K562 (cell line): ENCODE measurements at regions not wholly inside any gene's neighbourhood (a gene's known extent, or its start where the extent isn't known, plus 50 kb on each side); places are given as distances from the start of the nearest gene placed in this dataset.

Source experiments
- ATAC-seq: fragments of 200-7000 bp; cut with Tn5 transposase; 3 replicates; pipeline ENCODE4 v1.9.1; 2020; ENCODE audit warnings: moderate library complexity
- BruUV-seq: library from RNA; stranded (reverse); fragments of 400-500 nt; replicated peaks from 2 replicates; lab custom pipeline; 2021; lab: Mats Ljungman, UMichigan
- CTCF ChIA-PET: fragments of 300-600 bp; formaldehyde crosslinking; extraction: SDS; loops from one replicate; lab custom pipeline; 2021; ENCODE audit warnings: low intra/inter-chr PET ratio; lab: Yijun Ruan, JAX
- POLR2A ChIA-PET: fragments of 300-600, 350-650 bp; sonication (Branson Sonifier 250); formaldehyde crosslinking; extraction: SDS; loops from one replicate; lab custom pipeline; 2021; ENCODE audit warnings: antibody characterized with exemption, inconsistent platforms; lab: Yijun Ruan, JAX
- DNase-seq, 4 experiments: peaks; one replicate each; pipeline versions ENCODE4 v3.0.0 to v3.0.0-alpha.2; 2011 to 2018; ENCODE audit warnings: low spot score in 3 of 4, mixed read lengths in 3 of 4; ENCODE audit errors: extremely low read depth in 1 of 4
- FAIRE-seq: peaks from 2 replicates; lab custom pipeline; 2011; peaks lifted over from hg19 to GRCh38; lab: Jason Lieb, UNC
- H2AFZ ChIP-seq: 2 replicates; pipeline ENCODE4 v1.6.0; 2011; ENCODE audit warnings: low read depth, low read length, control low read depth, inconsistent platforms
- H3K27ac ChIP-seq: fragments of 200-600 bp; 3 replicates; pipeline ENCODE4 v1.8.0; 2011; ENCODE audit warnings: low read depth, mild to moderate bottlenecking, control low read depth, inconsistent platforms, low read length, moderate library complexity, mixed read lengths; ENCODE audit errors: extremely low read depth
- H3K27me3 ChIP-seq, 2 experiments: fragments of 300-600 bp in 1 of 2; 2 replicates in 1 of 2; 3 replicates in 1 of 2; pipeline versions ENCODE4 v1.6.0 to v1.8.0; 2011; ENCODE audit warnings: inconsistent platforms in 2 of 2, low read length in 2 of 2, mild to moderate bottlenecking in 1 of 2, mixed read lengths in 1 of 2, moderate library complexity in 1 of 2; ENCODE audit not compliant: control insufficient read depth in 2 of 2, insufficient read depth in 2 of 2
- H3K36me3 ChIP-seq: fragments of 300-600 bp; 3 replicates; pipeline ENCODE4 v1.8.0; 2011; ENCODE audit warnings: mild to moderate bottlenecking, low read length, inconsistent platforms; ENCODE audit not compliant: control insufficient read depth, insufficient read depth
- H3K4me1 ChIP-seq, 2 experiments: fragments of 200-600 bp in 1 of 2; replicated peaks in 1 of 2; 2 replicates in 1 of 2; 3 replicates in 1 of 2; pipeline versions ENCODE4 v1.5.1 to v1.8.0; 2011; ENCODE audit warnings: inconsistent platforms in 2 of 2, low read length in 2 of 2, mild to moderate bottlenecking in 1 of 2, mixed read lengths in 1 of 2, moderate library complexity in 1 of 2; ENCODE audit not compliant: control insufficient read depth in 2 of 2, insufficient read depth in 2 of 2
- H3K4me2 ChIP-seq: 2 replicates; pipeline ENCODE4 v1.6.1; 2011; ENCODE audit warnings: low read length, control low read depth, inconsistent platforms, mixed read lengths; ENCODE audit not compliant: insufficient read depth
- H3K4me3 ChIP-seq: fragments of 200-600 bp; sonication (generic), shearing (Covaris generic); 2 replicates; pipeline ENCODE4 v1.5.1; 2016; ENCODE audit warnings: control low read depth, inconsistent platforms
- H3K79me2 ChIP-seq: fragments of 200-600 bp; 3 replicates; pipeline ENCODE4 v1.8.0; 2011; ENCODE audit warnings: low read length, inconsistent platforms; ENCODE audit not compliant: control insufficient read depth, insufficient read depth
- H3K9ac ChIP-seq, 2 experiments: 2 replicates each; pipeline versions ENCODE4 v1.6.0 to v1.6.1; 2011; ENCODE audit warnings: low read depth in 2 of 2, low read length in 2 of 2, control low read depth in 1 of 2, inconsistent platforms in 1 of 2, mild to moderate bottlenecking in 1 of 2, mixed read lengths in 1 of 2; ENCODE audit not compliant: insufficient read depth in 1 of 2
- H3K9me1 ChIP-seq: one replicate; pipeline ENCODE4 v1.6.0; 2011; ENCODE audit warnings: inconsistent platforms, mild to moderate bottlenecking, low read length, moderate library complexity; ENCODE audit not compliant: control insufficient read depth, insufficient read depth
- H3K9me3 ChIP-seq: replicated peaks from 2 replicates; pipeline ENCODE4 v1.5.1; 2011; ENCODE audit warnings: low read depth, low read length, inconsistent platforms; ENCODE audit not compliant: control insufficient read depth, insufficient read depth
- H4K20me1 ChIP-seq: replicated peaks from 2 replicates; pipeline ENCODE4 v1.6.1; 2011; ENCODE audit warnings: low read length, inconsistent platforms, mixed read lengths; ENCODE audit not compliant: control insufficient read depth, insufficient read depth
- CCNT2 ChIP-seq: IDR thresholded peaks from 2 replicates; pipeline ENCODE4 v1.6.1; 2011; ENCODE audit warnings: borderline replicate concordance, low read depth, mild to moderate bottlenecking, moderate library complexity, mixed read lengths, low read length; ENCODE audit not compliant: insufficient read length; ENCODE audit errors: extremely low read depth
- DDX20 ChIP-seq: fragments of 450-650 bp; IDR thresholded peaks from 2 replicates; pipeline ENCODE4 v1.6.1; 2016; ENCODE audit warnings: missing genetic modification characterization, low read depth, mild to moderate bottlenecking, missing compliant biosample characterization, moderate library complexity
- FOS ChIP-seq: IDR thresholded peaks from 3 replicates; pipeline ENCODE4 v1.6.1; 2011; ENCODE audit not compliant: insufficient read length; ENCODE audit errors: extremely low read depth
- FOXK2 ChIP-seq, 2 experiments: fragments of 450-650 bp; IDR thresholded peaks in 1 of 2; conservative IDR thresholded peaks in 1 of 2; 2 replicates each; pipeline ENCODE4 v1.6.1; 2016; ENCODE audit warnings: low read depth in 2 of 2, mild to moderate bottlenecking in 1 of 2
- MCM3 ChIP-seq: fragments of 450-650 bp; IDR thresholded peaks from 2 replicates; pipeline ENCODE4 v1.6.1; 2016
- PHF21A ChIP-seq: fragments of 450-650 bp; IDR thresholded peaks from 2 replicates; pipeline ENCODE4 v1.6.1; 2017; ENCODE audit warnings: low read depth, borderline replicate concordance
- RBM14 ChIP-seq: fragments of 200-400 bp; formaldehyde crosslinking; IDR thresholded peaks from 2 replicates; pipeline ENCODE4 v1.6.1; 2018; ENCODE audit warnings: low read depth, mild to moderate bottlenecking, low read length, moderate library complexity, borderline replicate concordance; ENCODE audit not compliant: insufficient read depth
- SMC3 ChIP-seq: conservative IDR thresholded peaks from 2 replicates; pipeline ENCODE4 v1.6.1; 2011; ENCODE audit warnings: low read depth, low read length, improper control_type of control experiment; ENCODE audit not compliant: insufficient read depth
- SP1 ChIP-seq: sonication (generic); formaldehyde crosslinking; IDR thresholded peaks from 2 replicates; pipeline ENCODE4 v1.8.1; 2022; ENCODE audit warnings: mild to moderate bottlenecking, missing genetic modification reagents
- ZBTB26 ChIP-seq: fragments of 450-650 bp; formaldehyde crosslinking; IDR thresholded peaks from 2 replicates; pipeline ENCODE4 v1.4.0; 2022; ENCODE audit warnings: missing genetic modification characterization
- ZFX ChIP-seq: sonication (generic); formaldehyde crosslinking; IDR thresholded peaks from 2 replicates; pipeline ENCODE4 v1.8.0; 2022; ENCODE audit warnings: mild to moderate bottlenecking, missing genetic modification reagents, moderate library complexity
- ZNF311 ChIP-seq: fragments of 250-450 bp; sonication (Bioruptor Pico); IDR thresholded peaks from 2 replicates; pipeline ENCODE4 v1.4.0; 2020; ENCODE audit warnings: mild to moderate bottlenecking, moderate library complexity
- WGBS: fragments of 100-300 bp; shearing (Covaris generic); methylation state at CpG from one replicate; pipeline ENCODE4 v1.1.6; 2016; ENCODE audit warnings: low coverage, mixed read lengths; ENCODE audit not compliant: insufficient coverage; ENCODE audit errors: missing lambda C conversion rate; 5-methylcytosine and 5-hydroxymethylcytosine counted together
- in situ Hi-C: fragments of 300-500 bp; cut with MboI; formaldehyde crosslinking; loops from 4 replicates; pipeline ENCODE4 v1.15.0; 2018; ENCODE audit warnings: inconsistent platforms, mixed read lengths
- intact Hi-C: fragments of 100-400 bp; cut with micrococcal nuclease; formaldehyde crosslinking; loops from 2 replicates; pipeline ENCODE4 v1.14.2; 2022
- TF ChIP-seq, protein P1 (sequence below): fragments of 450-650 bp; IDR thresholded peaks from 2 replicates; pipeline ENCODE4 v1.6.1; 2016; ENCODE audit warnings: missing biosample characterization, missing genetic modification characterization
- TF ChIP-seq, protein P2 (sequence below): sonication (generic); formaldehyde crosslinking; IDR thresholded peaks from 2 replicates; pipeline ENCODE4 v1.8.0; 2023; ENCODE audit warnings: missing genetic modification reagents, mild to moderate bottlenecking, borderline replicate concordance

GRCh38 chr16:17776888-17777287 lies 306.1 kb upstream of the XYLT1 start:
- intact Hi-C loops: no loop called here
- TF ChIP-seq FOXK2 (conservative IDR thresholded peaks at IDR 0.05 in 1 of 2, IDR thresholded peaks at IDR 0.05 in 1 of 2; ENCODE audit: low read depth in 2 of 2): no peak
- TF ChIP-seq MCM3: no peak
- TF ChIP-seq ZNF311 (CRISPR knock-in tag): no peak
- TF ChIP-seq, protein P1, sequence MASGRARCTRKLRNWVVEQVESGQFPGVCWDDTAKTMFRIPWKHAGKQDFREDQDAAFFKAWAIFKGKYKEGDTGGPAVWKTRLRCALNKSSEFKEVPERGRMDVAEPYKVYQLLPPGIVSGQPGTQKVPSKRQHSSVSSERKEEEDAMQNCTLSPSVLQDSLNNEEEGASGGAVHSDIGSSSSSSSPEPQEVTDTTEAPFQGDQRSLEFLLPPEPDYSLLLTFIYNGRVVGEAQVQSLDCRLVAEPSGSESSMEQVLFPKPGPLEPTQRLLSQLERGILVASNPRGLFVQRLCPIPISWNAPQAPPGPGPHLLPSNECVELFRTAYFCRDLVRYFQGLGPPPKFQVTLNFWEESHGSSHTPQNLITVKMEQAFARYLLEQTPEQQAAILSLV (tag): no peak
- TF ChIP-seq CCNT2: no peak
- no peak for TF ChIP-seq FOS
- TF ChIP-seq ZFX (CRISPR knock-in tag): no peak
- TF ChIP-seq, protein P2, sequence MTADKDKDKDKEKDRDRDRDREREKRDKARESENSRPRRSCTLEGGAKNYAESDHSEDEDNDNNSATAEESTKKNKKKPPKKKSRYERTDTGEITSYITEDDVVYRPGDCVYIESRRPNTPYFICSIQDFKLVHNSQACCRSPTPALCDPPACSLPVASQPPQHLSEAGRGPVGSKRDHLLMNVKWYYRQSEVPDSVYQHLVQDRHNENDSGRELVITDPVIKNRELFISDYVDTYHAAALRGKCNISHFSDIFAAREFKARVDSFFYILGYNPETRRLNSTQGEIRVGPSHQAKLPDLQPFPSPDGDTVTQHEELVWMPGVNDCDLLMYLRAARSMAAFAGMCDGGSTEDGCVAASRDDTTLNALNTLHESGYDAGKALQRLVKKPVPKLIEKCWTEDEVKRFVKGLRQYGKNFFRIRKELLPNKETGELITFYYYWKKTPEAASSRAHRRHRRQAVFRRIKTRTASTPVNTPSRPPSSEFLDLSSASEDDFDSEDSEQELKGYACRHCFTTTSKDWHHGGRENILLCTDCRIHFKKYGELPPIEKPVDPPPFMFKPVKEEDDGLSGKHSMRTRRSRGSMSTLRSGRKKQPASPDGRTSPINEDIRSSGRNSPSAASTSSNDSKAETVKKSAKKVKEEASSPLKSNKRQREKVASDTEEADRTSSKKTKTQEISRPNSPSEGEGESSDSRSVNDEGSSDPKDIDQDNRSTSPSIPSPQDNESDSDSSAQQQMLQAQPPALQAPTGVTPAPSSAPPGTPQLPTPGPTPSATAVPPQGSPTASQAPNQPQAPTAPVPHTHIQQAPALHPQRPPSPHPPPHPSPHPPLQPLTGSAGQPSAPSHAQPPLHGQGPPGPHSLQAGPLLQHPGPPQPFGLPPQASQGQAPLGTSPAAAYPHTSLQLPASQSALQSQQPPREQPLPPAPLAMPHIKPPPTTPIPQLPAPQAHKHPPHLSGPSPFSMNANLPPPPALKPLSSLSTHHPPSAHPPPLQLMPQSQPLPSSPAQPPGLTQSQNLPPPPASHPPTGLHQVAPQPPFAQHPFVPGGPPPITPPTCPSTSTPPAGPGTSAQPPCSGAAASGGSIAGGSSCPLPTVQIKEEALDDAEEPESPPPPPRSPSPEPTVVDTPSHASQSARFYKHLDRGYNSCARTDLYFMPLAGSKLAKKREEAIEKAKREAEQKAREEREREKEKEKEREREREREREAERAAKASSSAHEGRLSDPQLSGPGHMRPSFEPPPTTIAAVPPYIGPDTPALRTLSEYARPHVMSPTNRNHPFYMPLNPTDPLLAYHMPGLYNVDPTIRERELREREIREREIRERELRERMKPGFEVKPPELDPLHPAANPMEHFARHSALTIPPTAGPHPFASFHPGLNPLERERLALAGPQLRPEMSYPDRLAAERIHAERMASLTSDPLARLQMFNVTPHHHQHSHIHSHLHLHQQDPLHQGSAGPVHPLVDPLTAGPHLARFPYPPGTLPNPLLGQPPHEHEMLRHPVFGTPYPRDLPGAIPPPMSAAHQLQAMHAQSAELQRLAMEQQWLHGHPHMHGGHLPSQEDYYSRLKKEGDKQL (CRISPR knock-in tag): no peak
- TF ChIP-seq SMC3: no peak
- no peak for TF ChIP-seq RBM14
- TF ChIP-seq SP1 (CRISPR knock-in tag): no peak
- no peak for TF ChIP-seq DDX20
- TF ChIP-seq ZBTB26: no peak
- TF ChIP-seq PHF21A: no peak

More at GRCh38 chr16:17776888-17777287, 306.1 kb upstream of the XYLT1 start:
- H3K79me2 ChIP-seq: no peaks in the 10 kb centered on the region
- WGBS: 2% methylated on average over 9 of the region's 9 CpGs
- no peak overlapping the region for H3K27ac ChIP-seq
- ATAC-seq (no peak), FAIRE-seq (no peak), DNase-seq (no peak)
- no peaks in the 10 kb centered on the region for H3K27me3 ChIP-seq
- no peaks in the 10 kb centered on the region for H3K36me3 ChIP-seq
- H3K4me3 ChIP-seq: no peak overlapping the region
- H2AFZ ChIP-seq: no peak overlapping the region
- H3K4me1 ChIP-seq: no peaks in the 10 kb centered on the region
- no peaks in the 10 kb centered on the region for H4K20me1 ChIP-seq
- ChIA-PET POLR2A (no interaction called here), CTCF (no interaction called here)
- BruUV-seq: no TSS peak
- H3K4me2 ChIP-seq: no peak overlapping the region
- in situ Hi-C loops: no loop called here
- H3K9me1 ChIP-seq: no peaks in the 10 kb centered on the region
- H3K9me3 ChIP-seq: no peaks in the 10 kb centered on the region
- no peak overlapping the region for H3K9ac ChIP-seq
